Cardiac muscle cell (in vitro differentiated cells and primary cell): ENCODE measurements at regions not wholly inside any gene's neighbourhood (a gene's known extent, or its start where the extent isn't known, plus 50 kb on each side); places are given as distances from the start of the nearest gene placed in this dataset.

Experiments used
- DNase-seq, 2 donors: peaks; one replicate each; pipeline versions ENCODE4 v3.0.0 to v3.0.0-alpha.2; 2010 to 2017; ENCODE audit warnings: low read depth in 1 of 2, low spot score in 1 of 2
- H3K27ac ChIP-seq: fragments of 200-600 bp; sonication (generic); 2 replicates; pipeline ENCODE4 v1.5.1; 2016
- H3K27me3 ChIP-seq: fragments of 200-600 bp; sonication (generic); 2 replicates; pipeline ENCODE4 v1.6.0; 2016; ENCODE audit warnings: control low read depth
- H3K36me3 ChIP-seq: fragments of 200-600 bp; sonication (generic); 2 replicates; pipeline ENCODE4 v1.5.1; 2016; ENCODE audit warnings: control low read depth
- H3K4me1 ChIP-seq: fragments of 200-600 bp; sonication (generic); 2 replicates; pipeline ENCODE4 v1.8.1; 2017; ENCODE audit warnings: low read depth, mild to moderate bottlenecking, mixed run types
- H3K4me3 ChIP-seq: fragments of 200-600 bp; sonication (generic); 2 replicates; pipeline ENCODE4 v1.5.1; 2016; ENCODE audit warnings: mild to moderate bottlenecking
- H3K9me3 ChIP-seq: fragments of 200-600 bp; sonication (generic); 2 replicates; pipeline ENCODE4 v1.5.1; 2017; ENCODE audit warnings: low read depth, mild to moderate bottlenecking, control low read depth
- TF ChIP-seq, protein P1 (sequence below): IDR thresholded peaks from 2 replicates; pipeline ENCODE4 v1.5.1; 2012; ENCODE audit warnings: low read depth, mild to moderate bottlenecking, low read length

DNA sequence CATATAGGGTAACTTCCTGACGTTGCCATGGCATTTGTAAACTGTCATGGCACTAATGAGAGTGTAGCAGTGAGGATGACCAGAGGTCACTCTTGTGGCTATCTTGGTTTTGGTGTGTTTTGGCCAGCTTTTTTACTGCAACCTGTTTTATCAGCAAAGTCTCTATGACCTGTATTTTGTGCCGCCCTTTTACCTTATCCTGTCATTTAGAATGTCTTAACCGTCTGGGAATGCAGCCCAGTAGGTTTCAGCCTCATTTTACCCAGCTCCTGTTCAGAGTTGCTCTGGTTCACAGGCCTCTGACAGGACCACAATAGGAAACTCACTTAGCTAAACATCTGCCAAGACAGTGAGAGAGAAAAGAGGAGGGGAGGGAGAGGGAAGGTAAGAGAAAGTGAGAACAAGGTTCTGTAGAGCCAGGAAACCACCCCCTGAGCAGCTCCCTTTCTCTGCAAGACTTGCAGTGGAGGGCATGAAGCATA, 64.8 kb upstream of the PLEKHG3 start:
- Histone ChIP-seq H3K4me3 (no peak overlapping the region), H3K4me1 (peaks cover 7% of the 10 kb centered on the region), H3K27ac (peak overlapping the region; percentile 76), H3K9me3 (no peaks in the 10 kb centered on the region), H3K36me3 (no peaks in the 10 kb centered on the region), H3K27me3 (no peaks in the 10 kb centered on the region)
- peak in 1 of 2 donors; percentile 35 for DNase-seq
- TF ChIP-seq, protein P1, sequence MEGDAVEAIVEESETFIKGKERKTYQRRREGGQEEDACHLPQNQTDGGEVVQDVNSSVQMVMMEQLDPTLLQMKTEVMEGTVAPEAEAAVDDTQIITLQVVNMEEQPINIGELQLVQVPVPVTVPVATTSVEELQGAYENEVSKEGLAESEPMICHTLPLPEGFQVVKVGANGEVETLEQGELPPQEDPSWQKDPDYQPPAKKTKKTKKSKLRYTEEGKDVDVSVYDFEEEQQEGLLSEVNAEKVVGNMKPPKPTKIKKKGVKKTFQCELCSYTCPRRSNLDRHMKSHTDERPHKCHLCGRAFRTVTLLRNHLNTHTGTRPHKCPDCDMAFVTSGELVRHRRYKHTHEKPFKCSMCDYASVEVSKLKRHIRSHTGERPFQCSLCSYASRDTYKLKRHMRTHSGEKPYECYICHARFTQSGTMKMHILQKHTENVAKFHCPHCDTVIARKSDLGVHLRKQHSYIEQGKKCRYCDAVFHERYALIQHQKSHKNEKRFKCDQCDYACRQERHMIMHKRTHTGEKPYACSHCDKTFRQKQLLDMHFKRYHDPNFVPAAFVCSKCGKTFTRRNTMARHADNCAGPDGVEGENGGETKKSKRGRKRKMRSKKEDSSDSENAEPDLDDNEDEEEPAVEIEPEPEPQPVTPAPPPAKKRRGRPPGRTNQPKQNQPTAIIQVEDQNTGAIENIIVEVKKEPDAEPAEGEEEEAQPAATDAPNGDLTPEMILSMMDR = no peak

DNA sequence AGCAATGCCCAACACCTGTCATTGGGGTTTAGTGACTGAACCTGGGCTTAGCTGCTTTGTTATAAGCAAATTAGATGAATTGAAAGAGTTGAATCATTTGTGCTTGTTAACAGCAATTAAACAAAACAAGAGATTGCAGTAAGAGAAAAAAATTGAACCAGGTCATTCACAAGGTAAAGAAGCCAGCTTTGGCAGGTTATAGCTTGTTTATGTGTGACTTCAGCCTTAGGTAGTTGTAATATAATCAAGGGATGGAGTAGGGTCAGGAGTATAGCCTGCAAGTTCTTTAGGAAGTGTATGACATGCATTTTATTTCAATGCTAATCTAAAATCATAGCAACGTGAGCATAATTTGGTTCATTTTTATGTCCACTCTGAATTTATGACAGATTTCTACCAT, 63.4 kb upstream of the PLEKHG3 start:
- no peaks in the 10 kb centered on the region for H3K9me3 ChIP-seq
- no peaks in the 10 kb centered on the region for H3K27me3 ChIP-seq
- DNase-seq = no peak
- no peak overlapping the region for H3K4me3 ChIP-seq
- no peaks in the 10 kb centered on the region for H3K36me3 ChIP-seq
- H3K4me1 ChIP-seq = peaks cover 15% of the 10 kb centered on the region
- TF ChIP-seq, protein P1 = no peak
- no peak overlapping the region for H3K27ac ChIP-seq

DNA sequence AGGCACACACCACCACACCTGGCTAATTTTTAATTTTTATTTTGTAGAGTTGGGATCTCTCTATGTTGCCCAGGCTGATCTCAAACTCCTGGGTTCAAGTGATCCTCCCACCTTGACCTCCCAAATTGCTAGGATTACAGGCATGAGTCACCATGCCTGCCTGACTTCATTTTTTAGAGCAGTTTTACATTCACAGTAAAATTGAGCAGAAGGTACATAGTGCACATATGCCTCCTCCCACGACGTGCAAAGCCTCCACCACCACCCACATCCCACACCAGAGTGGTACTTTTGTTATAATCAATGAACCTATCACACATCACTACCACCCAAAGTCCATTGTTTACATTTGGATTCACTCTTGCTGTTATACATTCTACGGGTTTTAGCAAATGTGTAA, 62.5 kb upstream of the PLEKHG3 start:
- Histone ChIP-seq H3K36me3 (no peaks in the 10 kb centered on the region), H3K4me1 (peaks cover 16% of the 10 kb centered on the region), H3K4me3 (no peak overlapping the region), H3K27ac (no peak overlapping the region), H3K9me3 (no peaks in the 10 kb centered on the region), H3K27me3 (no peaks in the 10 kb centered on the region)
- TF ChIP-seq, protein P1 = no peak
- DNase-seq = no peak

DNA sequence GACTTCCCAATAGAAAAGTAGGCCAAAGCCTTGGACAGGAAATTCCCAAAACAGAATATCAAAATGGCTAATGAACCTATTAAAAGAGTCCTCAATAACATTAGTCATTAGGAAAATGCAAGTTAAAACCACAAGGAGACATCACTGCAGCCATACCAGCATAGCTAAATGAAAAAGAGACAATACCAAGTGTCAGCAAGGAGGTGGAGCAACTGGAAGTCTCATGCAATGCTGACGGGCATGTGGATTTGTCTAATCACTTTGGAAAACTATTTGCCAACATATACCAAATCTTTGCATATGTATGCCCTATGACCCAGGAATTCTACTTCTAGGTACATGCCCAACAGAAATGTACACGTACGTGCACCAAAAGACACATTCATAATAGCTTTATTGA, 60.5 kb upstream of the PLEKHG3 start:
- H3K9me3 ChIP-seq = no peaks in the 10 kb centered on the region
- no peak overlapping the region for H3K4me3 ChIP-seq
- no peaks in the 10 kb centered on the region for H3K27me3 ChIP-seq
- TF ChIP-seq, protein P1 = no peak
- DNase-seq = no peak
- H3K4me1 ChIP-seq = peaks cover 16% of the 10 kb centered on the region
- no peaks in the 10 kb centered on the region for H3K36me3 ChIP-seq
- no peak overlapping the region for H3K27ac ChIP-seq

DNA sequence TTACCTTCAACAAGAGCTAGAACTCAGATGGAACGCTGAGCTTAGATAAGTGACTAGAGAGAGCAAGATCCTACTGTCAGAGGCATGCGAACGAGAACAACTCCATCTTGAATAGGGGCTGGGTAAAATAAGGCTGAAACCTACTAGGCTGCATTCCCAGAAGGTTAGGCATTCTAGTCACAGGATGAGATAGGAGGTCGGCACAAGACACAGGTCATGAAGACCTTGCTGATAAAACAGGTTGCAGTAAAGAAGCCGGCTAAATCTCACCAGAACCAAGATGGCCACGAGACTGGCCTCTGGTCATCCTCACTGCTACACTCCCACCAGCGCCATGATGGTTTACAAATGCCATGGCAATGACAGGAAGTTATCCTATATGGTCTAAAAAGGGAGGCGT, 59.6 kb upstream of the PLEKHG3 start:
- Histone ChIP-seq H3K36me3 (no peaks in the 10 kb centered on the region), H3K4me3 (no peak overlapping the region), H3K27me3 (no peaks in the 10 kb centered on the region), H3K4me1 (peaks cover 11% of the 10 kb centered on the region), H3K27ac (peak overlapping the region; percentile 93), H3K9me3 (no peaks in the 10 kb centered on the region)
- TF ChIP-seq, protein P1 = no peak
- no peak for DNase-seq
